ENCODE measurements at regions not wholly inside any gene's neighbourhood (a gene's known extent, or its start where the extent isn't known, plus 50 kb on each side); places are given as distances from the start of the nearest gene placed in this dataset.

- Histone ChIP-seq H3K27me3 (ENCODE audit: insufficient read depth, poor library complexity, severe bottlenecking) (no peaks in the 10 kb centered on the region), H3K27ac (replicated peaks) (no peak overlapping the region), H3K4me3 (replicated peaks; ENCODE audit: insufficient read depth, low read length) (no peak overlapping the region)
- no peak for TF ChIP-seq POLR2AphosphoS5 (IDR thresholded peaks at IDR 0.05; ENCODE audit: low read depth)
- TF ChIP-seq REST (IDR thresholded peaks at IDR 0.05; ENCODE audit: insufficient replicate concordance, low read depth), result no peak
- TF ChIP-seq GABPA (IDR thresholded peaks at IDR 0.05; ENCODE audit: low read depth), result no peak
- no peak for DNase-seq (ENCODE audit: low read depth in 1 of 2, low spot score in 1 of 2)
Observed at GRCh38 chr2:187263675-187264560, 184.1 kb downstream of the CALCRL start.

- DNase-seq (ENCODE audit: low read depth in 1 of 2, low spot score in 1 of 2), result no peak
- H3K27me3 ChIP-seq (ENCODE audit: insufficient read depth, poor library complexity, severe bottlenecking), result no peaks in the 10 kb centered on the region
- no peak for TF ChIP-seq POLR2AphosphoS5 (IDR thresholded peaks at IDR 0.05; ENCODE audit: low read depth)
- no peak for TF ChIP-seq REST (IDR thresholded peaks at IDR 0.05; ENCODE audit: insufficient replicate concordance, low read depth)
- no peak for TF ChIP-seq CTCF (IDR thresholded peaks at IDR 0.05; ENCODE audit: insufficient read depth, low read length)
- TF ChIP-seq GABPA (IDR thresholded peaks at IDR 0.05; ENCODE audit: low read depth), result no peak
- no peak for TF ChIP-seq SPI1 (IDR thresholded peaks at IDR 0.05; ENCODE audit: borderline replicate concordance, low read depth)
- H3K4me3 ChIP-seq (replicated peaks; ENCODE audit: insufficient read depth, low read length), result no peak overlapping the region
- no peak overlapping the region for H3K27ac ChIP-seq (replicated peaks)
Observed at GRCh38 chr2:187261705-187262104, 186.3 kb downstream of the CALCRL start.

- DNase-seq (ENCODE audit: low read depth in 1 of 2, low spot score in 1 of 2), result no peak
- Histone ChIP-seq H3K27ac (replicated peaks) (no peak overlapping the region), H3K27me3 (ENCODE audit: insufficient read depth, poor library complexity, severe bottlenecking) (no peaks in the 10 kb centered on the region), H3K4me3 (replicated peaks; ENCODE audit: insufficient read depth, low read length) (no peak overlapping the region)
- TF ChIP-seq POLR2AphosphoS5 (IDR thresholded peaks at IDR 0.05; ENCODE audit: low read depth), result no peak
- no peak for TF ChIP-seq SPI1 (IDR thresholded peaks at IDR 0.05; ENCODE audit: borderline replicate concordance, low read depth)
- TF ChIP-seq CTCF (IDR thresholded peaks at IDR 0.05; ENCODE audit: insufficient read depth, low read length), result no peak
- TF ChIP-seq GABPA (IDR thresholded peaks at IDR 0.05; ENCODE audit: low read depth), result no peak
- TF ChIP-seq REST (IDR thresholded peaks at IDR 0.05; ENCODE audit: insufficient replicate concordance, low read depth), result no peak
Observed at GRCh38 chr2:187252063-187252462, 196.0 kb downstream of the CALCRL start.
